HG03457 (cell line): ENCODE measurements at regions not wholly inside any gene's neighbourhood (a gene's known extent, or its start where the extent isn't known, plus 50 kb on each side); places are given as distances from the start of the nearest gene placed in this dataset.

Source experiments
- ATAC-seq: cut with Tn5 transposase; IDR thresholded peaks from one replicate; pipeline ENCODE4 v1.9.1; 2021; ENCODE audit warnings: moderate number of reproducible peaks; ENCODE audit not compliant: unreplicated experiment

DNA sequence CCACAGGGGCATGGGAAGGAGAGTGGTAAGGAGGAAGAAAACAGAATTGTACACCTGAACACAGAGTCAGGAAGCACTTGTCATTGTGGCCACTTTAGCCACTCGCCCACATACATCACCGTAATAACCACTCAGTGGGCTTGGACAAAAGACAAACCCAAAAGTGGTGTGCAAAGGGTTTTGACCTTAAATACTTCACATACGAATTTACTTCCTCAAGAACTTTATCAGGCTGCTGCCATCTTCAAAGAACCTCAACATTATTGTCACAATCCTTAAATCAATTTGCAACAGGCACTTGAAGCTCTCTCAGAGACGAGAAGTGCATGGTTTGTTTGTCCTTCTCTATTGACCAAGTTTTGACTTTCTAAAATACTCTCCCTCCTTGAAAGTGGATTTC is 187.3 kb upstream of the EGLN3 start:
- no peak for ATAC-seq

DNA sequence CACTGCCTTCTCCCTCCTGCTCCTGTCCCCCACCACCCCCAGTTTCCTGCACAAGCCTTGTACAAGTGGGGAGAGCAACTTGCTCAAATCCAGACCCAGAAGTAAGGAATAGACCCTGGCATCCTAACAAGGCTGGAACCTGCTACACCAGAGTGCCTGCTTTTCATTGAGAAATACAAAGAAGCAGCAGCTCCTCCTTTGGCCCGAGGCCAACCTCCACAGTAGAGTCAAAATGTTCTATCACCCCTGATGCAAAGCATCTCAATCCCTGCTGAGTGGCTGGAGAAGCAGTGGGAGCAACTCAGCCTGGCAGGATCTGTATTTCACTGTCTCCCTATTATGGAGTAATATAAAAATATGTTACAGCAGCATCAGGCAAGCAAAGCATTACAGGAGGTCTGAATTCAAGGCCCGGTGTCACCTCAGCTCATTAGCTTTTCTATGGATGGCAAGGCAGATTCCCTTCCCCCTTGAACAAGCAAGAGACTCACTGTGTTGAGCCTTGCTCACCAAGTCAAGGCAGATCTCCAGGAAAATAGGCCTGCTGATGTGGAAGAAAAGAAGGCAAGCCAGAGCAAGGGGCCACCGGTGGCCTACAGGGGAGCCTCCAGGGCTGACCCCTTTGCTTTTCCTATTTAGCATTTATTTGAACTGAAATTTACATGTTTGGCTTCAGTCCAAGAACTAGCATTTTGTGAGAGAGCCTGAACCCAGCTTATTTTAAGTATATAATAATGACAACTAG is 186.3 kb upstream of the EGLN3 start:
- ATAC-seq, result no peak

DNA sequence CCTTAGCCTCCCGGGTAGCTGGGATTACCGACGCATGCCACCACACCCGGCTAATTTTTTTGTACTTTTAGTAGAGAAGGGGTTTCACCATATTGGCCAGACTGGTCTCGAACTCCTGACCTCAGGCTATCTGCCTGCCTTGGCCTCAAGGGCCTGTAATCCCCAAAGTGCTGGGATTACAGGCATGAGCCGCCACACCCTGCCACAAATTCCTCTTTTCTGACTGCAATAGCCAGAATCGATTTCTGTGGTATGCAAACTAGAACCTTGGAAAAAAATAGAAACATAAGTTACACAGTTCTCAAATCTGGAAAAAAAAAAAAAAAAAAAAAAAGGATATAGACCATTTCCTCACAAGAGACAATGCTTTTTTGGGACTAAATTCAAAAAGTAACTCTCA is 184.6 kb upstream of the EGLN3 start:
- ATAC-seq, result no peak

DNA sequence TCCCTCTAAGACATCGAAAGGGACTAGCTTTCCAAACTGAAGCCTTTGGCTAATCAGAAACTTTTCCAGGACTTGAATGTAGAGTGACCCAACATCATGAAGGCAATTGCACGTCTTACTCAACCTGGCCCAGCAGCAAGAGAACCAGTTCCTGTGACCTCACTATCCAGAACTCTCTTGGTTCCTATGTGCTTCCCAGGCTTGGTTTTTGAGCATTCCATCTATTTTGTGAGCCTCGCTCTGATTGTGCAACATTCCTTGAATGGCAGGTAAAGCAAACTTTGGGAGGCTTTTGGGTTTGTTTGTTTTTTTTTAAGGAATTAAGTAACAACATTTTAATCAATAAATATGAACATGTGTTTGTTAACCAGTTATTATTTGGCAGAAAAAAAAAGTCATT is 183.6 kb upstream of the EGLN3 start:
- ATAC-seq, result no peak

DNA sequence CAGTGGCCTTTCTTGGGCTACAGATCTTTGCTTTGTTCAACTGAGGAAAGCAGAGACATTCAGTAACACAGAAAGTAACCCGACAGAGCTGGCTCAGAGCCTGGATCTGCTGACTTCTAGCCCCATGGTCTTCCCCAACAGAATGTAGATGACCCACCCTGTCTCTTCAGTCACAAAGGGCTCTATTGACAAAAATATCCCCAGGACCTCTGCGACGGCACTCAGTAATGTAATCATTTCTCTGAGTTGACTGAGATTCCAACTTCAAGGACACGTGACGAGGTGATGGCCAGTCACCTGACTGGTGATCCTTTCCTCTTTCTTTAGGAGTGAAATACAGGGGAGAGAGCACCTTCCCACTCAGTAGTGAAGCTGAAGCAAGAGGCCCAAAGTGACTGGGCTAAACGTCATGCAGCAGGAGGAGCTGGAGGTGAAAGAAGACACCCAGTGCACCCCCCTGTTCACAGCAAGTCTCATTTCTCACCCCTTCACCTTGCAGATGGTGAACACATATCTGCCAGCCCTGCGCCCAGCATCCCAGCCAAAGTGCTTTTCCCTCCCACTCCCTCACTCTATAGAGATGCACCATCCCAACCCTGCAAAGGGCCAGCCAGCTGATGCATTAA is 179.2 kb upstream of the EGLN3 start:
- ATAC-seq, result no peak

DNA sequence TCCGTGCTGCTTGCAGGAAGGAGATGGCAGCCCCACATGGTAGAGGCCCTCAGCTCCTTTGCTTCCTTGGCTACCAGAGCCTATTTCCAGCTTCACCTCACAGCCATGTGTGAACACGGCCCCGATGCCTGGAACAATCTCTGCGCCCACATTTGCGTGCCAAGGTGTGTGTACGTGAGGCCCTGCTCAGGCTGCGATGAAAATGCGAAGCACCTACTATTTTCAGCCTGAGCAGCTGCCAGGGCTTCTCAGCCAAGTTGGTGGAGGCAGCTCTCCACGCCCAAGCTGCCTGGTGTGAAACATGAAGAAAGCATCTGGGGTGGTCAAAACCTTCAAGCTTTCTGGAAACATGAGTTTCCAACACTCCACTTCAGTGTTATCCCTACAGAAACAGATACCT is 177.8 kb upstream of the EGLN3 start:
- ATAC-seq, result no peak

DNA sequence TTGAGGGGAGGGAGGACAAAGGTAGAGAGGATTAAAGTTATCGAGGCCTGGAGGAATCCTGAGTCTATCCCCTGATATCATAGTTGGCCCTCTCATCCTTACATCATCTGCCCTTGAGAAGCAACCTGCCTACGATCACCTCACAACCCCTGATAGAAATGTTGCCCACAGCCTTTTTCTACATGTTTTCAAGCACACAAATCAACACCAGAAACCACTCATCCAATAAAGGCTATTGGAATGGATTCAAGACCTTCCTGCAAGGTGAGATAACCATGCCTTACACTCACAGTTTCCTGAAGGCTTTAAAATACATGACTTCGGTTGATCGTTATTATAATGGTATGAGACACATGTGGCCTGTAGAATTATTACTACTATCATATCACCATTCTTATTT is 175.7 kb upstream of the EGLN3 start:
- ATAC-seq, result no peak

DNA sequence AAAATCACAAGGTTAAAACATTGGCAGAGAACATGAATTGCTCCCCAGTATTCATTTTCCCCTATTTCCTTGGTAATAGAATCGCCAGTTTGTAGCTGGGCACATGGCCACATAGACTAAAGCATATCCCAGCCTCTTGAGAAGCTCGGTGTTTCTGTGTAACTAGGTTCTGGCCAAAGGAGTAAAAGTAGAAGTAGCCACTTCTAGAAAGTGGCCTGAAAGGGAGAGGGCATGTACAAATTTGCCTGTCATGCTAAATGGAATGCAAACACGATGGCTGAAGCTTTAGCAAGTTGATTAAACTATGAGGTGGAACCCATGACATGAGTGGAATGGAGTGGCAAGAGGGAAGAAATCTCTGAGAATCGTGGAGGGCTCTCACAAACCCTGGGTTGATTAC is 173.7 kb upstream of the EGLN3 start:
- ATAC-seq, result no peak

DNA sequence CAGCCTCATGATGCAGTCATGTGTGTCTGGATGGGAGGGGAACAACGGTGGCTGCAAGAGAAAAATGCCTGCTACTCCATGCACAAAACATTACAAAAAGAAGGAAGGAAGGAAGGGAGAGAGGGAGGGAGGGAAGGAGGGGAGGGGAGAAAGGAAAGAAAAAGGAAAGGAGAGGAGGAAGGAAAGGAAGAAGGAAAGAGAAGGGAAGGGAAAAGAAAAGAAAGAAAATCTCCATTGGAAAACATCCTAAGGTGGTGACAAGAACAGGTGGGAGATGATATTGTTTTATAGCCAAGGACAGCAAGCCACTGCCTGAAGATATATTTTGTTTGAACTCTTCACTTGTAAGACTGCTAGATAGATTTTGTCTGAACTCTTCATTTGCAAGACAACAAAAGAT is 171.8 kb upstream of the EGLN3 start:
- ATAC-seq, result no peak

DNA sequence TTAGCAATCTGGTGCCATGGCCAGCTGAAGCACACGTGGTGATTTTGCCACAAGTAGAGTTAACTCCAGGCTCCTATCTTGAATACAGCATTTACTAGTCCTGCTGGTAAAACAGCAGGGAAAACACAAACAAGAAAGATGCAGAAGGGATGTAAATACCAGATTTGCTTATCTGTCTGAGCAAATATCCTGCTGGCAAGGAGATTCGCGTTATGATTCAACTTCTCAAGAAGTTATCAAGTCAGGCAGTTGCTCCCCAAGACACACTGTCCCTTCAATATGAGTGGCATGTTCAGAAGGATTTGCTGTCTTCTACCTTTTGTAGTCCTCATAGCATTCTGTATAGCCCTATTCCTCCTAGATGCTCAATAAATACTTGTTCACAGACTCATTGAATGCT is 171.2 kb upstream of the EGLN3 start:
- ATAC-seq, result no peak

DNA sequence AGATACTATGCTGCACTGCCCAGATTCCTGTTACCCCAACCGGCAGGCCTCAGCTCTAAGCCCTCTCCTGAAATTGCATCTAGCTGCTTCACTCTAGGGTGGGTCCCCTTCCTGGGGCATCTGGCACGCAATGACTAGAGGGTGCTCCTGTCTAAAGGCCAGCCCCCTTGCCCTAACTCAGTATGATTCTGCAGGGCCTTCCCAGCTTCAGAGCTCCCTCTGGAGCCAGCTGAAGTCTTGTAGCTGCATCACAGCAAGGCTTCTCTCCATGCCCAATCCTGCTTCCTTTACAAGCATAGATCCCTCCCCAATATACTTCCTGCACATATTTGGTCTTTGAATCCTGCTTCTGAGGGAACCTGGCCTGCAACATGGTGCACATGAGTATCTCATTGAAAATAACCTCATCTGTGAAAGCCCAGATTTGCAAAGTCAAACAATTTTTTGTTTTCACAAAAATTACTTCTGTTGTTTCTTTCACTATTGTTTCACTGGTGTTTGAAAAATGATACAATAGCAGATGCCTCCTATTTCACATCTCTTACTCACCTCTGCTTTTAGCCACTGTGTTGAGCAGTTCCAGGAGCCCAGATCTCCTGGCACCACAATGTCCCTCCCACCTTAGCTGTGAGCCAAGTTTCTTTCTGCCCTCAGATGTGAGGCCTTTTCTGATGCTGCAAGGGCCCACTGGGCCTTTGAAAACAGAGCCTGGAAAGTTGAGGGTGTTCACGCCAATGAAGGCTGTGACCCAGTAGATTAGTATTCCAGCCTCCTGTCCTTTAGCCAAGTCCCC is 169.5 kb upstream of the EGLN3 start:
- no peak for ATAC-seq

DNA sequence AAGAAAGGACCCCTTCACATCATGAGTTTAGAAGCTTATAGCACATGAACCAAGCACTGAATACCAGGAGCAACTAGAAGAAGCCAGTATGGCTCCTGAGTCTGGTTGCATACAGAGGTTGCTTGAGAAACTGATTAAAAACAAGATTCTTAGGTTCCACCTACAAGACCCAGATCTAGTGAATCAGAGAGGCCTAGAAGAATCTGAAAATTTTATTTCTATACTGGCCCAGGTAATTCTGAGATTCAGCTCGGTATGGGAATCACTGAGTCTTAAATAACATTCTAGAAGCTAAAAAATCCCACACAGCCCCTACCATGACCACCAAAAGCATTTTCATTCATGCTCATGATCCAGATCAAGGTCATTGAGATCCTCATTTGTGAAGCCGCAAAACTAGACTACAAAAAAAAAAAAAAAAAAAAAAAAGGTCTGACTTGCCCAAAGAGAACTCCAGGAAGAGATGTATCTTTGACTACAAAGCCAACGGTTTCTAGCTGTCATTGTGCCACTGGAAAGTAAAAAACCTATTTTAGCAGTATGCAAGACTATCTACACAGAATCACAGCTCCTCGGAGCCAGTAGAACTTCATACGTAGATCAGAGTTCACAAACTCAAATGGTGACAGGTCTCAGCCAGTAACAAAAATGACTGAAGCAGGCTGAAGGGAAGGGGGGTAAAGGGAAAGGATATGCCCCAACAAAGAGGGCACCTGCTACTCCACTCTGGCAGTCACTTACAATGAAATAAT is 168.4 kb upstream of the EGLN3 start:
- no peak for ATAC-seq

DNA sequence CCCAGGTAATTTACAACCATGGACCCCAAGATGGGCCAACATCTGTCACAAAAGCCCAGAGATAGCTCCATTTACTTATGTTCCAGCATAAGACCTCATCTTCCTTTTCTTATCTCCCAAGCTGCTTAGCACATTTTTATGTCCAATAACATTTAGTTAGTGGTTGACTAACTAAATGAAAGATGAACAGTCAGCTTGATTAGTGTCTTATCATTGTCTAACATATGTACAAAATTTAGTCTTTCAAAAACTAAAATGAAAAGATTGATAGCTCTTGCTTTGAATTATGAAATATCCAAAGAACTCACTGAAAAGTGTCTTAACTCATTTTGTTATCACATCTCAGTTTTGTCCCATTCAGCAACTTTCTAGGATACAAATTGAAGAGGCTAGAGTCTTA is 163.1 kb upstream of the EGLN3 start:
- ATAC-seq, result no peak

DNA sequence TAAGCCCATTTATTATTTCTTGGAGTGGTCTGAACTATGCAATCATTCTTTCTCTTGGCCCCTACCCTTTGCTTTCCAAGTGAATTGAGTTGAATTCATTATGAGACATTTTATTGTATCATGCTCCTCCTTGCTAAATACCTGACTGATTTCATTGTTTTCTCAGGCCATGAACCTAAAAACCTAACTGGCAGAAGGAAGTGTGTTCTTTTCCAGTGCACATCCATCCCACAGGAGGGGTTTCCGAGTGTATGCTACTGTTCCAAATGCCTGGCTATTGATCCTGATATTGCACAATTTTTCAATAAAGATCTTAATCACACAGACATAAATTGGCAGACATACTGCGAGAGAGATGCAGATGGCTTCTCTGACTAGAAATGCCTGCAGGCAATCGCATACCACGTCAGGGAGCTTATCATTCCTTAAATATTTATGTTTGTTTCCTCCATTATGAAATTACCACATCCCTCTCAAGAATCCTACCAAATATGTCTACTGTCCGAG is 162.2 kb upstream of the EGLN3 start:
- ATAC-seq, result no peak

DNA sequence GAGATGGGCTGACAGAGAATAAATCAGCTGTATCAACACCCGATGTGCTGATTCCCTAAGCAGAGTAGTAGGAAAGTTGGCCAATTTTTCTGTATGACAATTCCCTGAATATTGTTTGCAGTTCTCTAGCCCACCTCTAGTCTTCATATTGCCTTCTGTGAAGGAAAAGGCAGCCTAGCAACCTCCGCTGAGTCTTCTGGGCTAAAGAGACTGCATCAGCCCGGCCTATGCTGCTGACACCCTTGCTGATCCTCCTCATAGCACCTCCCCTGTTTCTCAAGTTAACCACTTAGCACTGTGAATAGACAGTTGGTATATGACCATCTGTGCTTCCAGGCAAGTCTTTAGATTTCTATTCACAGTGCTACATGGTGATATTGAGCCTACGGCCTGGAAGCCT is 161.1 kb upstream of the EGLN3 start:
- ATAC-seq, result no peak

DNA sequence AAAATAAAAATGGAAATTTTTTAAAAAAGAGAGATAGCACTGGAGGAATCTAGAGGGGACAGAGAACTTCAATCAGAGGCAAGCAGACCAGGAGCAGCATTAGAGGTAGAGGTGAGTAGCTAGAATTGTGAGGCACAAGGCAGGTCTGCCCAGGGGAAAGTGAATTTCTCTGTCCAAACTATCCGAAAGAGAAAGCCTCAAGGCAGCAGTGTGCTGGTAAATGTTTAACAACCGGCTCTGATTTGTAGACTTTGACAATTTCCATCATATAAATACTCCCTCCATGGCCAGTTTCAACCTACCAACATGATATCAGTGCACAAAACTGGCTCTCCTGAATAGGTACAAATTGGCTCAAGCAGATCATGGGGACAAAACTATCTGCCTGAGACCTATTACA is 160.6 kb upstream of the EGLN3 start:
- ATAC-seq, result no peak

DNA sequence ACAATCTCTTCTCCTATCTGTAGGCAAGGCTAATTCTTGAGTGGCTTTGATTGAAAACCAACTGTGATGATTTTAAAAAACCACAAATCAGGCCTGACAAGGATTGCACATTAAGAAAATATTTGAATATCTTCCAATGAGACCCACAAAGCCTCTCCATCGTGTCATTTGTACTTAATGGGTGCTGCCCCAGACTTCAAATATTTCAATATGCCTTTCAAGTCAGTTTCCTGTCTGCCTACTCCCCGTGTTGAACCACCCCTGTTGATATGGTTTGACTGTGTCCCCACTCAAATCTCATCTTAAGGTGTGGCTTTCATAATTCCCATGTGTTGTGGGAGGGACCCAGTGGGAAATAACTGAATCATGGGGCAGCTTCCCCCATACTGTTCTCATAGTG is 159.7 kb upstream of the EGLN3 start:
- no peak for ATAC-seq

DNA sequence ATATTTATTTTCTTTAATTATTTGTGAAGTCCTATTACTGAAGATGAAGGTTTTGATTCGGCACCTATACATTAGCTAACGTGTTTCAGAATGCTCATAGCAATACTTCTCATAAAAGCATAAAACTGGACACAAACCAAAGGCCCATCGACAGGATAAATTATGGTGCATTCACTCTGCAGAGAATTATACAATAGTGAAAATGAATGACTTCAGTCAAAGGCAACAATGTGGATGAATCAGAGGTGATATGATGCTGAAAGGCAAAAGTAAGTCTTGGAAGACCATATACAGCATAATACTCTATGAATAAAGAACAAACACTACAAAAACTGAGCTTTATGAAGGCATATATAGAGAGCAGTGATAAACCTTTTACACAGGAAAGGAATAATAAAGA is 156.6 kb upstream of the EGLN3 start:
- no peak for ATAC-seq

DNA sequence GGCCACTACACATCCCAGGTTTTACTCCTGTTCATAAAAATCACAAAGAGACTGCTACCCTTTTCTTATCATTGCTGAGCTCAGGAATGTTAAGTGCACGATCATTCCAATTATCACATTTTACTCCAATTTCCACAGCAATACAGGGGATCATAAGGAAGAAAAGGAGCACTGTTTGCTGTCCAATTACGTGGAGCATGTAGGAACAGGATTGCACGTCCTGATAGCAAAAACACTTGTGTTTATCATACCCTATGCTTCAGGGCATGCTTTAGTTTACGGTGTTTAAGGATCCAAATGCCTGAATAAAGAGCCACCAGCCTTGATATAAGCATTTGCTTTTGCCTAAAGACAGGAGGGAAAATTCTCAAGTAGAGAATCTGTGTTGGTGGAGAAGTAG is 155.4 kb upstream of the EGLN3 start:
- ATAC-seq, result no peak

DNA sequence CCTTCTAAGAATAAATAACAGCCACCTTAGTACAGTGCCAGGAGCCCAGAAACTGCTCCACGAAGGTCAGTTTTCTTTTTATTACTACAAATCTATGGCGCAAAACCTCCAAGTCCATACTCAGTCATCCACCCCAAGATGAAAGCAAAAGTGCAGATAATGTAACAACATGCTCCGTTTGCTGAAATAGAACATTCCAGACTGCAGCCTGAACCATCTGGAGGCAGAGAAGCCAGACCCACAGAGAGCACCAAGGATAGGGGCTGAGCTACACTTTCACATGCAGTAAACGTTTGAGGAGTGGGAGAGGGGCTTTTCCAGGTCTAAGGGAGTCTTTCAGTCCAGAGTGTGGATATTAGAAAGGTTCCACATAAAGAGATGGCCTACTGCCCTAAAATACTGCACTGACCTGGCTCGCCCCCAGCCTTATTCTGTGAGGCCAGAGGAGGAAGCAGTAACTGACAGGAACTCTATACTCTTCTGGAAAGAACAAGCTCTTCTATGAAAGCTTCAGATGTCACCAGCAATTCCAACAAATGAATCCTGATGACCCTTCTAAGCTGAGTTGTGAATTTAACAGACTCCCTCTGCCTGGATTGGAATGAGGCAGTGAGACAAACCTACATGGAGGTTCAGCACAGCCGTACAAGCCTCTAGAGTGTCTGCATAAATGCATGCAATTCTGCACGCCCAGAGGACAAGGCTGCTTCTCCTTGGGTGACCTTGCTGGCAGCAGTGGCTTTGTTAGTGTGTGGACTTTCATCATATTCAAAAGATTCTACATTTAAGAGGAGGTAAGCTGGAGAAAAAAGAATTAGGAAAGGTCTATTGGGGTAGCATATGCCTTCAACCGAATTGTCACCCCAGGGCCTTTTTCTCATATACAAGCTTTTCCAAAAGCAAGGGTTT is 153.9 kb upstream of the EGLN3 start:
- no peak for ATAC-seq
